ENCODE measurements at regions not wholly inside any gene's neighbourhood (a gene's known extent, or its start where the extent isn't known, plus 50 kb on each side); places are given as distances from the start of the nearest gene placed in this dataset.

- DNase-seq (ENCODE audit: insufficient read length) (no peak), FAIRE-seq (no peak)
- TF ChIP-seq TAF1 (IDR thresholded peaks at IDR 0.05; ENCODE audit: borderline replicate concordance, low read depth, low read length) (no peak), POLR2A (IDR thresholded peaks at IDR 0.05; ENCODE audit: low read depth, low read length) (no peak), POLR2AphosphoS5 (IDR thresholded peaks at IDR 0.05; ENCODE audit: low read depth, low read length) (no peak)
Observed at GRCh38 chr12:75939016-75939642, 92.4 kb downstream of the PHLDA1 start.

DNA sequence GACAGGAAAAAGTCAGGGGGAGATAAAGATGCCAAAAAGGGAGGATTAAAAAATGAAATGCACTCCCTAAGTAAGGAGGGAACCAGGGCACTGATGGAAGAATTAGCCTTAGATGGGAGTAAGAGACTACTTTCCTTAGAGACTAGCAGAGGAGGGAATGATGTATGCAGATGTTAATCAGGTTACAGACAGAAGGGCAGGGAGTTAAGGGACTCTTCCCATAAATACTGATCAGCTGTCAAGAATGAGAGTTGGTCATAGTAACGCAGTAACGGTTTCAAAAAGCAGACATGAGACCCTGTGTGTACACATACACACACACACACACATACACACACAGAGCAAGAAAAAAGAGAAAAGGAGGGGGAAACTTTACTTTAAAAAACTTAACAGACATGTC lies 93.4 kb downstream of the PHLDA1 start:
- no peak for FAIRE-seq
- no peak for TF ChIP-seq POLR2A (IDR thresholded peaks at IDR 0.05; ENCODE audit: low read depth, low read length)
- no peak for DNase-seq (ENCODE audit: insufficient read length)

GRCh38 chr12:75937486-75937885 lies 94.1 kb downstream of the PHLDA1 start:
- no peak for FAIRE-seq
- DNase-seq (ENCODE audit: insufficient read length) = no peak
- TF ChIP-seq TAF1 (IDR thresholded peaks at IDR 0.05; ENCODE audit: borderline replicate concordance, low read depth, low read length) (no peak), POLR2A (IDR thresholded peaks at IDR 0.05; ENCODE audit: low read depth, low read length) (no peak), POLR2AphosphoS5 (IDR thresholded peaks at IDR 0.05; ENCODE audit: low read depth, low read length) (no peak)

- no peak for TF ChIP-seq POLR2A (IDR thresholded peaks at IDR 0.05; ENCODE audit: low read depth, low read length)
- TF ChIP-seq TAF1 (IDR thresholded peaks at IDR 0.05; ENCODE audit: borderline replicate concordance, low read depth, low read length) = no peak
- TF ChIP-seq POLR2AphosphoS5 (IDR thresholded peaks at IDR 0.05; ENCODE audit: low read depth, low read length) = no peak
- FAIRE-seq (no peak), DNase-seq (ENCODE audit: insufficient read length) (no peak)
Observed at GRCh38 chr12:75936515-75937440, 94.8 kb downstream of the PHLDA1 start.

GRCh38 chr12:75935539-75936242 lies 95.9 kb downstream of the PHLDA1 start:
- TF ChIP-seq POLR2A (IDR thresholded peaks at IDR 0.05; ENCODE audit: low read depth, low read length) (no peak), TAF1 (IDR thresholded peaks at IDR 0.05; ENCODE audit: borderline replicate concordance, low read depth, low read length) (no peak), POLR2AphosphoS5 (IDR thresholded peaks at IDR 0.05; ENCODE audit: low read depth, low read length) (no peak)
- FAIRE-seq (no peak), DNase-seq (ENCODE audit: insufficient read length) (no peak)

GRCh38 chr12:75933101-75933500 lies 98.5 kb downstream of the PHLDA1 start:
- no peak for FAIRE-seq
- DNase-seq (ENCODE audit: insufficient read length) = no peak
- no peak for TF ChIP-seq POLR2AphosphoS5 (IDR thresholded peaks at IDR 0.05; ENCODE audit: low read depth, low read length)

DNA sequence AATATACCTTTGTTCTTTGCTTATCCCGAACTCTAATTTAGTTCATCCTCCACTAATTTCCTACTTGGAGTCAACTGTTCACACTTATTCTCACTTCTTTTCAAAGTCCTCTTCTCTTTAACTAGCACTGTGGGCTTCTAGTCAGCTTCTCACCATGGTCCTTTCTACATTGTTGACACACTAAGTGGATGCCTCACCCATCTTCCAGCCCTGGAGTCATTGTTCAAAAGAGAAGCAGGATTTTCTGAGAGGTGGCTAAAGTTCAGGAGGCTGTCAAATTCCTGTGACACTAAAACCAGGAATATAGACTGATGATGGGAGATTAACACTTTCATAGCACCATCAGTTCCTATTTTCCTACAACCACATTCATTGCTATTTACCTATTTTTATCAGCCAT lies 99.3 kb downstream of the PHLDA1 start:
- no peak for DNase-seq (ENCODE audit: insufficient read length)
- TF ChIP-seq TAF1 (IDR thresholded peaks at IDR 0.05; ENCODE audit: borderline replicate concordance, low read depth, low read length) = no peak
- TF ChIP-seq POLR2A (IDR thresholded peaks at IDR 0.05; ENCODE audit: low read depth, low read length) = no peak
- no peak for TF ChIP-seq POLR2AphosphoS5 (IDR thresholded peaks at IDR 0.05; ENCODE audit: low read depth, low read length)
- FAIRE-seq = no peak

- TF ChIP-seq TAF1 (IDR thresholded peaks at IDR 0.05; ENCODE audit: borderline replicate concordance, low read depth, low read length) = no peak
- no peak for TF ChIP-seq POLR2A (IDR thresholded peaks at IDR 0.05; ENCODE audit: low read depth, low read length)
- no peak for TF ChIP-seq POLR2AphosphoS5 (IDR thresholded peaks at IDR 0.05; ENCODE audit: low read depth, low read length)
- DNase-seq (ENCODE audit: insufficient read length) (no peak), FAIRE-seq (no peak)
Observed at GRCh38 chr12:75923964-75924666, 107.5 kb downstream of the PHLDA1 start.

- no peak for DNase-seq (ENCODE audit: insufficient read length)
- TF ChIP-seq POLR2AphosphoS5 (IDR thresholded peaks at IDR 0.05; ENCODE audit: low read depth, low read length) (no peak), TAF1 (IDR thresholded peaks at IDR 0.05; ENCODE audit: borderline replicate concordance, low read depth, low read length) (no peak), POLR2A (IDR thresholded peaks at IDR 0.05; ENCODE audit: low read depth, low read length) (no peak)
- FAIRE-seq = no peak
Observed at GRCh38 chr12:75922944-75923642, 108.5 kb downstream of the PHLDA1 start.

GRCh38 chr12:75921622-75922289 lies 109.8 kb downstream of the PHLDA1 start:
- FAIRE-seq (no peak), DNase-seq (ENCODE audit: insufficient read length) (no peak)
- TF ChIP-seq POLR2A (IDR thresholded peaks at IDR 0.05; ENCODE audit: low read depth, low read length) = no peak
- no peak for TF ChIP-seq POLR2AphosphoS5 (IDR thresholded peaks at IDR 0.05; ENCODE audit: low read depth, low read length)
- no peak for TF ChIP-seq TAF1 (IDR thresholded peaks at IDR 0.05; ENCODE audit: borderline replicate concordance, low read depth, low read length)

Data from GM12892 (cell line).